HG03139 (cell line): ENCODE measurements at regions not wholly inside any gene's neighbourhood (a gene's known extent, or its start where the extent isn't known, plus 50 kb on each side); places are given as distances from the start of the nearest gene placed in this dataset.
"Not testable (repeated sequence)": the region's sequence is repeated elsewhere in the genome, so short reads cannot be mapped to it uniquely, and the experiment has no call there.

ENCODE experiments used
- ATAC-seq: cut with Tn5 transposase; IDR thresholded peaks from one replicate; pipeline ENCODE4 v1.9.1; 2021; ENCODE audit not compliant: unreplicated experiment

- no peak for ATAC-seq
Measured at GRCh38 chr20:48035961-48036731, 250.9 kb upstream of the SULF2 start.

- no peak for ATAC-seq
Measured at GRCh38 chr20:48034751-48035150, 249.5 kb upstream of the SULF2 start.

GRCh38 chr20:48033005-48033404 lies 247.7 kb upstream of the SULF2 start:
- ATAC-seq: not testable (repeated sequence)

- ATAC-seq: no peak
Measured at GRCh38 chr20:48031122-48031521, 245.8 kb upstream of the SULF2 start.

GRCh38 chr20:48026981-48027592 lies 241.8 kb upstream of the SULF2 start:
- ATAC-seq: no peak

GRCh38 chr20:48025661-48026060 lies 240.4 kb upstream of the SULF2 start:
- ATAC-seq: no peak

GRCh38 chr20:48025051-48025515 lies 239.8 kb upstream of the SULF2 start:
- ATAC-seq: no peak

- ATAC-seq: no peak
Measured at GRCh38 chr20:48024539-48024938, 239.3 kb upstream of the SULF2 start.

- not testable (repeated sequence) for ATAC-seq
Measured at GRCh38 chr20:48020696-48021095, 235.4 kb upstream of the SULF2 start.

- no peak for ATAC-seq
Measured at GRCh38 chr20:48019940-48020339, 234.7 kb upstream of the SULF2 start.

GRCh38 chr20:48019496-48019895 lies 234.2 kb upstream of the SULF2 start:
- no peak for ATAC-seq

- ATAC-seq: not testable (repeated sequence)
Measured at GRCh38 chr20:48018851-48019250, 233.6 kb upstream of the SULF2 start.

GRCh38 chr20:48017992-48018391 lies 232.7 kb upstream of the SULF2 start:
- ATAC-seq: no peak

GRCh38 chr20:48017509-48017908 lies 232.2 kb upstream of the SULF2 start:
- ATAC-seq: no peak

- ATAC-seq: no peak
Measured at GRCh38 chr20:48015943-48016723, 230.9 kb upstream of the SULF2 start.

- no peak for ATAC-seq
Measured at GRCh38 chr20:48015141-48015910, 230.0 kb upstream of the SULF2 start.

GRCh38 chr20:48012401-48012974 lies 227.2 kb upstream of the SULF2 start:
- ATAC-seq: no peak

GRCh38 chr20:48011025-48011424 lies 225.7 kb upstream of the SULF2 start:
- ATAC-seq: no peak

GRCh38 chr20:48010623-48011022 lies 225.3 kb upstream of the SULF2 start:
- no peak for ATAC-seq

GRCh38 chr20:48008850-48009515 lies 223.7 kb upstream of the SULF2 start:
- no peak for ATAC-seq
